ENCODE measurements at regions not wholly inside any gene's neighbourhood (a gene's known extent, or its start where the extent isn't known, plus 50 kb on each side); places are given as distances from the start of the nearest gene placed in this dataset.

- Histone ChIP-seq H2BK20ac (ENCODE audit: low read depth, low read length) (no peak overlapping the region), H4K20me1 (ENCODE audit: insufficient read depth, low read length) (no peaks in the 10 kb centered on the region), H2BK120ac (ENCODE audit: low read depth, low read length) (no peak overlapping the region)
Observed at GRCh38 chrX:25548811-25549210, 533.0 kb upstream of the ARX start.

More at GRCh38 chrX:25548811-25549210, 533.0 kb upstream of the ARX start:
- TF ChIP-seq CHD1 (IDR thresholded peaks at IDR 0.05; ENCODE audit: low read depth, low read length) (no peak), RCOR1 (IDR thresholded peaks at IDR 0.05; ENCODE audit: insufficient replicate concordance, low read length) (no peak), CTCF (conservative IDR thresholded peaks at IDR 0.05; ENCODE audit: low read depth, low read length) (no peak), MXI1 (IDR thresholded peaks at IDR 0.05; ENCODE audit: borderline replicate concordance, low read depth, low read length) (no peak), BHLHE40 (IDR thresholded peaks at IDR 0.05; ENCODE audit: low read depth, low read length) (no peak), CEBPB (IDR thresholded peaks at IDR 0.05; ENCODE audit: low read depth, low read length) (no peak), USF2 (IDR thresholded peaks at IDR 0.05; ENCODE audit: low read depth, low read length) (no peak), SMC3 (IDR thresholded peaks at IDR 0.05; ENCODE audit: low read depth, low read length) (no peak), RAD21 (IDR thresholded peaks at IDR 0.05; ENCODE audit: low read length) (no peak)
- H4K5ac ChIP-seq (ENCODE audit: low read depth, low read length), result no peak overlapping the region
- POLR2A ChIA-PET (ENCODE audit: unreplicated experiment), result no interaction called here
- no peak overlapping the region for H3K23ac ChIP-seq (ENCODE audit: low read depth, low read length)
- H3K79me1 ChIP-seq (ENCODE audit: low read depth in 1 of 2, low read length in 2 of 2), result no peaks in the 10 kb centered on the region
- H3K9me1 ChIP-seq (ENCODE audit: insufficient read depth, low read length), result no peaks in the 10 kb centered on the region
- no peaks in the 10 kb centered on the region for H3K4me1 ChIP-seq (ENCODE audit: control insufficient read depth, insufficient read depth, low read length)
- H2AFZ ChIP-seq (replicated peaks; ENCODE audit: low read length, poor library complexity), result no peak overlapping the region
- H3K9me3 ChIP-seq (ENCODE audit: control insufficient read depth, insufficient read depth, low read length), result no peaks in the 10 kb centered on the region
- ATAC-seq (ENCODE audit: low read depth) (no peak), DNase-seq (peak; percentile 1)
- CTCF ChIA-PET, result no interaction called here
- H3K9ac ChIP-seq (ENCODE audit: low read depth, low read length), result no peak overlapping the region
- no peak overlapping the region for H3K14ac ChIP-seq (replicated peaks; ENCODE audit: low read depth, low read length)
- H3K18ac ChIP-seq (ENCODE audit: low read depth, low read length), result no peak overlapping the region
- intact Hi-C loops (cut with micrococcal nuclease) (no loop called here), dilution Hi-C loops (cut with HindIII; ENCODE audit: low sequenced_read_pairs, unreplicated experiment) (no loop called here), in situ Hi-C loops (cut with MboI; ENCODE audit: low sequenced_read_pairs) (no loop called here)
- no TSS peak for BruUV-seq (replicated peaks)
- H2AK9ac ChIP-seq (replicated peaks; ENCODE audit: low read depth, low read length, poor library complexity), result no peak overlapping the region
- no peak overlapping the region for H3K27ac ChIP-seq (ENCODE audit: insufficient read depth, low read length)
- H2AK5ac ChIP-seq (ENCODE audit: low read depth, low read length), result no peak overlapping the region
- no CpG with 5 or more reads among the region's 7 CpGs for WGBS, 2 experiments (ENCODE audit: extremely low coverage in 2 of 2, insufficient read length in 1 of 2)
- H3K27me3 ChIP-seq (ENCODE audit: control insufficient read depth, insufficient read depth, low read length), result no peaks in the 10 kb centered on the region
- H3K56ac ChIP-seq (ENCODE audit: extremely low read depth, insufficient read depth, low read length), result no peak overlapping the region
- H3K4me2 ChIP-seq (ENCODE audit: low read depth, low read length), result no peak overlapping the region
- no peak overlapping the region for H4K91ac ChIP-seq (ENCODE audit: insufficient read depth, low read depth, low read length)
- no peak overlapping the region for H4K8ac ChIP-seq (ENCODE audit: low read depth in 2 of 2, low read length in 2 of 2)
- no peak overlapping the region for H3K4ac ChIP-seq (ENCODE audit: low read depth, low read length)
- no peak overlapping the region for H2BK5ac ChIP-seq (ENCODE audit: low read depth, low read length, poor library complexity, severe bottlenecking)
- H3K4me3 ChIP-seq (ENCODE audit: insufficient read depth, low read depth, low read length), result no peak overlapping the region
- H3K36me3 ChIP-seq (ENCODE audit: control insufficient read depth, insufficient read depth, low read length), result no peaks in the 10 kb centered on the region
- no peak overlapping the region for H2BK15ac ChIP-seq (ENCODE audit: low read depth, low read length)

All from IMR-90 (cell line).